SK-N-SH (cell line): ENCODE measurements at regions not wholly inside any gene's neighbourhood (a gene's known extent, or its start where the extent isn't known, plus 50 kb on each side); places are given as distances from the start of the nearest gene placed in this dataset.

Source experiments
- CTCF ChIA-PET: fragments of 300-600, 350-600 bp; formaldehyde crosslinking; extraction: SDS; loops from one replicate; lab custom pipeline; 2021; lab: Yijun Ruan, JAX
- POLR2A ChIA-PET: fragments of 350-600 bp; sonication (Branson Sonifier 250); formaldehyde crosslinking; extraction: SDS; loops from one replicate; lab custom pipeline; 2020; ENCODE audit warnings: antibody characterized with exemption, inconsistent platforms; lab: Yijun Ruan, JAX
- DNase-seq: peaks from one replicate; pipeline ENCODE4 v3.0.0; 2012
- H2AFZ ChIP-seq: fragments of 200-600 bp; sonication (generic); 2 replicates; pipeline ENCODE4 v1.8.1; 2016; ENCODE audit warnings: antibody characterized with exemption, mild to moderate bottlenecking, low read depth
- H3F3A ChIP-seq: fragments of 200-600 bp; sonication (generic); replicated peaks from 2 replicates; pipeline ENCODE3; 2016; ENCODE audit warnings: antibody characterized with exemption, mild to moderate bottlenecking; ENCODE audit not compliant: insufficient read depth
- H3K27ac ChIP-seq, 2 experiments: fragments of 200-500 bp in 1 of 2; fragments of 200-600 bp in 1 of 2; sonication (Bioruptor generic) in 1 of 2; sonication (generic), shearing (Covaris generic) in 1 of 2; 2 replicates each; pipeline versions ENCODE4 v1.5.1 to v1.6.1; 2014 to 2016; ENCODE audit warnings: low read depth in 2 of 2, inconsistent platforms in 1 of 2, low read length in 1 of 2, mild to moderate bottlenecking in 1 of 2, mixed read lengths in 1 of 2
- H3K27me3 ChIP-seq: fragments of 200-600 bp; sonication (generic), shearing (Covaris generic); 2 replicates; pipeline ENCODE4 v1.6.1; 2016; ENCODE audit warnings: mixed run types; ENCODE audit not compliant: insufficient read depth
- H3K36me3 ChIP-seq, 2 experiments: fragments of 200-500 bp in 1 of 2; fragments of 200-600 bp in 1 of 2; sonication (Bioruptor generic) in 1 of 2; sonication (generic) in 1 of 2; replicated peaks in 1 of 2; 2 replicates each; pipeline versions ENCODE3 to v1.5.1; 2014 to 2016; ENCODE audit warnings: low read length in 1 of 2, mild to moderate bottlenecking in 1 of 2; ENCODE audit not compliant: insufficient read depth in 2 of 2, control insufficient read depth in 1 of 2
- H3K4me1 ChIP-seq, 2 experiments: fragments of 200-500 bp in 1 of 2; fragments of 200-600 bp in 1 of 2; sonication (Bioruptor generic) in 1 of 2; sonication (generic), shearing (Covaris generic) in 1 of 2; 2 replicates each; pipeline versions ENCODE4 v1.5.1 to v1.6.1; 2014 to 2016; ENCODE audit warnings: low read depth in 1 of 2, low read length in 1 of 2, mixed run types in 1 of 2; ENCODE audit not compliant: insufficient read depth in 2 of 2, control insufficient read depth in 1 of 2
- H3K4me2 ChIP-seq: fragments of 200-600 bp; sonication (generic), shearing (Covaris generic); 2 replicates; pipeline ENCODE4 v1.6.1; 2017; ENCODE audit warnings: mixed run types
- H3K4me3 ChIP-seq, 2 experiments: fragments of 200-500 bp in 1 of 2; fragments of 200-600 bp in 1 of 2; sonication (Bioruptor generic) in 1 of 2; sonication (generic), shearing (Covaris generic) in 1 of 2; 2 replicates each; pipeline versions ENCODE4 v1.5.1 to v1.8.1; 2014 to 2016; ENCODE audit warnings: low read depth in 2 of 2, inconsistent platforms in 1 of 2, low read length in 1 of 2, mild to moderate bottlenecking in 1 of 2, mixed read lengths in 1 of 2, moderate library complexity in 1 of 2
- H3K79me2 ChIP-seq: fragments of 200-600 bp; sonication (generic); 2 replicates; pipeline ENCODE4 v1.8.1; 2017; ENCODE audit warnings: mild to moderate bottlenecking; ENCODE audit not compliant: insufficient read depth
- H3K9ac ChIP-seq: fragments of 200-600 bp; sonication (generic); 2 replicates; pipeline ENCODE4 v1.6.1; 2017; ENCODE audit warnings: mixed run types
- H3K9me2 ChIP-seq: fragments of 200-600 bp; sonication (generic); 2 replicates; pipeline ENCODE4 v1.6.1; 2017; ENCODE audit warnings: mixed run types
- H3K9me3 ChIP-seq: fragments of 200-600 bp; sonication (generic); 2 replicates; pipeline ENCODE4 v1.6.1; 2017; ENCODE audit warnings: mixed run types, mild to moderate bottlenecking, moderate library complexity
- H4K20me1 ChIP-seq: fragments of 200-600 bp; sonication (generic); 2 replicates; pipeline ENCODE4 v1.6.1; 2017; ENCODE audit warnings: mild to moderate bottlenecking, mixed run types; ENCODE audit not compliant: insufficient read depth
- FOSL2 ChIP-seq: IDR thresholded peaks from 2 replicates; pipeline ENCODE4 v1.4.0; 2012; ENCODE audit warnings: low read depth, mild to moderate bottlenecking, moderate library complexity, borderline replicate concordance
- FOXM1 ChIP-seq: IDR thresholded peaks from 2 replicates; pipeline ENCODE4 v1.4.0; 2012; ENCODE audit warnings: low read depth, mild to moderate bottlenecking
- GATA2 ChIP-seq: sonication (generic); formaldehyde crosslinking; IDR thresholded peaks from 2 replicates; pipeline ENCODE4 v1.5.0; 2020; ENCODE audit warnings: mild to moderate bottlenecking, missing genetic modification reagents
- MAX ChIP-seq: IDR thresholded peaks from 2 replicates; pipeline ENCODE4 v1.4.0; 2012; ENCODE audit warnings: low read depth
- MEF2A ChIP-seq: IDR thresholded peaks from 2 replicates; pipeline ENCODE4 v1.4.0; 2012; ENCODE audit warnings: low read depth, borderline replicate concordance
- REST ChIP-seq: IDR thresholded peaks from 2 replicates; pipeline ENCODE4 v1.6.1; 2012; ENCODE audit warnings: mild to moderate bottlenecking, low read depth, low read length, moderate library complexity
- SIN3A ChIP-seq: IDR thresholded peaks from 2 replicates; pipeline ENCODE4 v1.6.1; 2012; ENCODE audit warnings: low read depth, mild to moderate bottlenecking, low read length, moderate library complexity, borderline replicate concordance
- YY1 ChIP-seq: IDR thresholded peaks from 2 replicates; pipeline ENCODE4 v1.4.0; 2012; ENCODE audit warnings: low read depth, mild to moderate bottlenecking
- WGBS: methylation state at CpG from one replicate; pipeline ENCODE4 v1.1.6; 2017; ENCODE audit warnings: low lambda C conversion rate; 5-methylcytosine and 5-hydroxymethylcytosine counted together
- TF ChIP-seq, protein P1 (sequence below): IDR thresholded peaks from 2 replicates; pipeline ENCODE4; 2012

- Histone ChIP-seq H4K20me1 (no peaks in the 10 kb centered on the region), H3K9ac (no peak overlapping the region), H3K36me3 (no peaks in the 10 kb centered on the region), H3K27ac (no peak overlapping the region), H3K4me1 (no peaks in the 10 kb centered on the region), H3K27me3 (no peaks in the 10 kb centered on the region), H3K4me2 (no peak overlapping the region), H3K4me3 (no peak overlapping the region), H3K79me2 (no peaks in the 10 kb centered on the region), H3K9me2 (no peaks in the 10 kb centered on the region), H3K9me3 (no peaks in the 10 kb centered on the region), H2AFZ (no peak overlapping the region), H3F3A (no peaks in the 10 kb centered on the region)
- TF ChIP-seq YY1 (no peak), FOXM1 (no peak), GATA2 (CRISPR knock-in tag) (no peak), SIN3A (no peak)
- no peak for DNase-seq
- WGBS: 67% methylated on average over 5 of the region's 5 CpGs
- ChIA-PET CTCF (no interaction called here), POLR2A (no interaction called here)
These were observed 1086.5 kb downstream of the NR2F1-AS1 start for GRCh38 chr5:92494508-92494907.

- no peak for DNase-seq
- no peaks in the 10 kb centered on the region for H3K9me2 ChIP-seq
- H3K4me1 ChIP-seq: no peaks in the 10 kb centered on the region
- H3K79me2 ChIP-seq: no peaks in the 10 kb centered on the region
- H3F3A ChIP-seq: no peaks in the 10 kb centered on the region
- H3K9ac ChIP-seq: no peak overlapping the region
- no peaks in the 10 kb centered on the region for H3K9me3 ChIP-seq
- no peak overlapping the region for H3K4me2 ChIP-seq
- TF ChIP-seq, protein P1, sequence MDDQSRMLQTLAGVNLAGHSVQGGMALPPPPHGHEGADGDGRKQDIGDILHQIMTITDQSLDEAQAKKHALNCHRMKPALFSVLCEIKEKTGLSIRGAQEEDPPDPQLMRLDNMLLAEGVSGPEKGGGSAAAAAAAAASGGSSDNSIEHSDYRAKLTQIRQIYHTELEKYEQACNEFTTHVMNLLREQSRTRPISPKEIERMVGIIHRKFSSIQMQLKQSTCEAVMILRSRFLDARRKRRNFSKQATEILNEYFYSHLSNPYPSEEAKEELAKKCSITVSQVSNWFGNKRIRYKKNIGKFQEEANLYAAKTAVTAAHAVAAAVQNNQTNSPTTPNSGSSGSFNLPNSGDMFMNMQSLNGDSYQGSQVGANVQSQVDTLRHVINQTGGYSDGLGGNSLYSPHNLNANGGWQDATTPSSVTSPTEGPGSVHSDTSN: no peak
- TF ChIP-seq MEF2A (no peak), FOSL2 (no peak), REST (no peak), MAX (no peak), YY1 (no peak)
- H3K36me3 ChIP-seq: no peaks in the 10 kb centered on the region
- no peak overlapping the region for H2AFZ ChIP-seq
- POLR2A ChIA-PET: no interaction called here
- no peak overlapping the region for H3K4me3 ChIP-seq
- no peaks in the 10 kb centered on the region for H3K27me3 ChIP-seq
- WGBS: 66% methylated on average over 3 of the region's 3 CpGs
- H4K20me1 ChIP-seq: no peaks in the 10 kb centered on the region
- H3K27ac ChIP-seq: no peak overlapping the region
- CTCF ChIA-PET: interaction anchor here (0.6 kb wide), 1 partner anchor 693 kb away, joined by 3 read pairs; no protein-coding TSS in a partner anchor
These were observed 1088.1 kb downstream of the NR2F1-AS1 start for GRCh38 chr5:92492908-92493307.
